Nephron progenitor cell (in vitro differentiated cells): ENCODE measurements at regions not wholly inside any gene's neighbourhood (a gene's known extent, or its start where the extent isn't known, plus 50 kb on each side); places are given as distances from the start of the nearest gene placed in this dataset.

Experiments
- DNase-seq: peaks from one replicate; pipeline ENCODE4 v3.0.0; 2021
- H3K27ac Mint-ChIP-seq: 2 replicates; pipeline ENCODE4 v1.8.0; 2021; ENCODE audit warnings: mild to moderate bottlenecking, moderate library complexity, mixed read lengths
- H3K27me3 Mint-ChIP-seq: 2 replicates; pipeline ENCODE4 v1.8.0; 2021; ENCODE audit warnings: mild to moderate bottlenecking, low read depth, mixed read lengths; ENCODE audit not compliant: poor library complexity
- H3K36me3 Mint-ChIP-seq: 2 replicates; pipeline ENCODE4 v1.8.0; 2021; ENCODE audit warnings: low read depth, mixed read lengths
- H3K4me1 Mint-ChIP-seq: 2 replicates; pipeline ENCODE4 v1.8.0; 2021; ENCODE audit warnings: mixed read lengths
- H3K4me3 Mint-ChIP-seq: 2 replicates; pipeline ENCODE4 v1.8.0; 2021; ENCODE audit warnings: mild to moderate bottlenecking, moderate library complexity, mixed read lengths
- H3K9me3 Mint-ChIP-seq: 2 replicates; pipeline ENCODE4 v1.8.0; 2021; ENCODE audit warnings: mild to moderate bottlenecking, moderate library complexity, mixed read lengths
- CTCF ChIP-seq: fragments of 200-600 bp; sonication (generic); IDR thresholded peaks from 2 replicates; pipeline ENCODE4 v1.5.0; 2021; ENCODE audit warnings: antibody characterized with exemption

- Mint-ChIP-seq H3K27me3 (peaks cover 3% of the 10 kb centered on the region), H3K4me3 (no peak overlapping the region), H3K36me3 (no peaks in the 10 kb centered on the region), H3K4me1 (no peaks in the 10 kb centered on the region), H3K27ac (no peak overlapping the region), H3K9me3 (no peaks in the 10 kb centered on the region)
- DNase-seq: no peak
- TF ChIP-seq CTCF: no peak
Measured at GRCh38 chr3:94573337-94573736, 510.5 kb downstream of the NSUN3 start.

- TF ChIP-seq CTCF: no peak
- Mint-ChIP-seq H3K36me3 (no peaks in the 10 kb centered on the region), H3K27ac (no peak overlapping the region), H3K9me3 (no peaks in the 10 kb centered on the region), H3K4me3 (no peak overlapping the region), H3K27me3 (no peaks in the 10 kb centered on the region), H3K4me1 (no peaks in the 10 kb centered on the region)
- no peak for DNase-seq
Measured at GRCh38 chr3:94587291-94587690, 524.4 kb downstream of the NSUN3 start.

- DNase-seq: no peak
- no peak for TF ChIP-seq CTCF
- no peaks in the 10 kb centered on the region for H3K4me1 Mint-ChIP-seq
- no peak overlapping the region for H3K27ac Mint-ChIP-seq
- no peaks in the 10 kb centered on the region for H3K9me3 Mint-ChIP-seq
- no peak overlapping the region for H3K4me3 Mint-ChIP-seq
- H3K27me3 Mint-ChIP-seq: no peaks in the 10 kb centered on the region
- no peaks in the 10 kb centered on the region for H3K36me3 Mint-ChIP-seq
Measured at GRCh38 chr3:94593526-94594150, 530.8 kb downstream of the NSUN3 start.

GRCh38 chr3:94596141-94596540, 533.3 kb downstream of the NSUN3 start:
- H3K4me3 Mint-ChIP-seq: no peak overlapping the region
- H3K9me3 Mint-ChIP-seq: no peaks in the 10 kb centered on the region
- no peaks in the 10 kb centered on the region for H3K36me3 Mint-ChIP-seq
- H3K27me3 Mint-ChIP-seq: no peaks in the 10 kb centered on the region
- no peaks in the 10 kb centered on the region for H3K4me1 Mint-ChIP-seq
- H3K27ac Mint-ChIP-seq: no peak overlapping the region
- TF ChIP-seq CTCF: no peak
- no peak for DNase-seq

- no peak overlapping the region for H3K4me3 Mint-ChIP-seq
- H3K27ac Mint-ChIP-seq: no peak overlapping the region
- TF ChIP-seq CTCF: no peak
- no peaks in the 10 kb centered on the region for H3K9me3 Mint-ChIP-seq
- no peaks in the 10 kb centered on the region for H3K27me3 Mint-ChIP-seq
- no peaks in the 10 kb centered on the region for H3K36me3 Mint-ChIP-seq
- no peaks in the 10 kb centered on the region for H3K4me1 Mint-ChIP-seq
- DNase-seq: no peak
Measured at GRCh38 chr3:94596887-94597566, 534.2 kb downstream of the NSUN3 start.

- no peak for TF ChIP-seq CTCF
- no peak overlapping the region for H3K4me3 Mint-ChIP-seq
- DNase-seq: no peak
- H3K4me1 Mint-ChIP-seq: no peaks in the 10 kb centered on the region
- H3K27ac Mint-ChIP-seq: no peak overlapping the region
- no peaks in the 10 kb centered on the region for H3K27me3 Mint-ChIP-seq
- no peaks in the 10 kb centered on the region for H3K9me3 Mint-ChIP-seq
- no peaks in the 10 kb centered on the region for H3K36me3 Mint-ChIP-seq
Measured at GRCh38 chr3:94607778-94608177, 544.9 kb downstream of the NSUN3 start.
